WTC11 (cell line): ENCODE measurements at regions not wholly inside any gene's neighbourhood (a gene's known extent, or its start where the extent isn't known, plus 50 kb on each side); places are given as distances from the start of the nearest gene placed in this dataset.

Source experiments
- TF ChIP-seq, protein P1 (sequence below): fragments of 200-600 bp; IDR thresholded peaks from 2 replicates; pipeline ENCODE4 v1.8.0; 2022; ENCODE audit warnings: antibody characterized with exemption
- TF ChIP-seq, protein P2 (sequence below): sonication (generic); formaldehyde crosslinking; IDR thresholded peaks from 2 replicates; pipeline ENCODE4 v1.8.0; 2023; ENCODE audit warnings: mild to moderate bottlenecking, missing genetic modification reagents

DNA sequence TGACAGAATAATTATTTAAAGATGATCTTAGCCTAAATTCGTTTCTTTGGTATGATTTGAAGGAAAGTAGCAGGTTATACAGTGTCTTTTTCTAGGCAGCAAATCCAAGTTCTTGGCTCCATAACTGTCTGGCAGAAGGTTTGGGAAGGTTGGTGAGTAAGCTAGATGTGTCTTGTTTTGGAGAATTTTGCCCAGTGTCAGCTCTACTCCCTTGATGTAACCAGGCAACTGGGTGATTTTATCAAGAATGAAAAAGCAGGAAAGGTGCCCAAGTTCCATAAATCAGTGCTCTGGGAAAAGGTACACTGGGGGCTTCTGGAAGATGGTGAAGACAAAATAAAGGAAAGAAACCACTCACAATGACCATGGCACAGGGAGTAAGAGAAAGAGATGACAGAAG lies 71.5 kb upstream of the USP47 start:
- TF ChIP-seq, protein P1, sequence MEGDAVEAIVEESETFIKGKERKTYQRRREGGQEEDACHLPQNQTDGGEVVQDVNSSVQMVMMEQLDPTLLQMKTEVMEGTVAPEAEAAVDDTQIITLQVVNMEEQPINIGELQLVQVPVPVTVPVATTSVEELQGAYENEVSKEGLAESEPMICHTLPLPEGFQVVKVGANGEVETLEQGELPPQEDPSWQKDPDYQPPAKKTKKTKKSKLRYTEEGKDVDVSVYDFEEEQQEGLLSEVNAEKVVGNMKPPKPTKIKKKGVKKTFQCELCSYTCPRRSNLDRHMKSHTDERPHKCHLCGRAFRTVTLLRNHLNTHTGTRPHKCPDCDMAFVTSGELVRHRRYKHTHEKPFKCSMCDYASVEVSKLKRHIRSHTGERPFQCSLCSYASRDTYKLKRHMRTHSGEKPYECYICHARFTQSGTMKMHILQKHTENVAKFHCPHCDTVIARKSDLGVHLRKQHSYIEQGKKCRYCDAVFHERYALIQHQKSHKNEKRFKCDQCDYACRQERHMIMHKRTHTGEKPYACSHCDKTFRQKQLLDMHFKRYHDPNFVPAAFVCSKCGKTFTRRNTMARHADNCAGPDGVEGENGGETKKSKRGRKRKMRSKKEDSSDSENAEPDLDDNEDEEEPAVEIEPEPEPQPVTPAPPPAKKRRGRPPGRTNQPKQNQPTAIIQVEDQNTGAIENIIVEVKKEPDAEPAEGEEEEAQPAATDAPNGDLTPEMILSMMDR: no peak
- TF ChIP-seq, protein P2, sequence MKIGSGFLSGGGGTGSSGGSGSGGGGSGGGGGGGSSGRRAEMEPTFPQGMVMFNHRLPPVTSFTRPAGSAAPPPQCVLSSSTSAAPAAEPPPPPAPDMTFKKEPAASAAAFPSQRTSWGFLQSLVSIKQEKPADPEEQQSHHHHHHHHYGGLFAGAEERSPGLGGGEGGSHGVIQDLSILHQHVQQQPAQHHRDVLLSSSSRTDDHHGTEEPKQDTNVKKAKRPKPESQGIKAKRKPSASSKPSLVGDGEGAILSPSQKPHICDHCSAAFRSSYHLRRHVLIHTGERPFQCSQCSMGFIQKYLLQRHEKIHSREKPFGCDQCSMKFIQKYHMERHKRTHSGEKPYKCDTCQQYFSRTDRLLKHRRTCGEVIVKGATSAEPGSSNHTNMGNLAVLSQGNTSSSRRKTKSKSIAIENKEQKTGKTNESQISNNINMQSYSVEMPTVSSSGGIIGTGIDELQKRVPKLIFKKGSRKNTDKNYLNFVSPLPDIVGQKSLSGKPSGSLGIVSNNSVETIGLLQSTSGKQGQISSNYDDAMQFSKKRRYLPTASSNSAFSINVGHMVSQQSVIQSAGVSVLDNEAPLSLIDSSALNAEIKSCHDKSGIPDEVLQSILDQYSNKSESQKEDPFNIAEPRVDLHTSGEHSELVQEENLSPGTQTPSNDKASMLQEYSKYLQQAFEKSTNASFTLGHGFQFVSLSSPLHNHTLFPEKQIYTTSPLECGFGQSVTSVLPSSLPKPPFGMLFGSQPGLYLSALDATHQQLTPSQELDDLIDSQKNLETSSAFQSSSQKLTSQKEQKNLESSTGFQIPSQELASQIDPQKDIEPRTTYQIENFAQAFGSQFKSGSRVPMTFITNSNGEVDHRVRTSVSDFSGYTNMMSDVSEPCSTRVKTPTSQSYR (CRISPR knock-in tag): no peak
